Dendritic cell treated with granulocyte-macrophage colony-stimulating factor and Interleukin-4, amounts not matched to agents 40 ng/mL and 50 ng/mL, for 4 days (primary cell): ENCODE measurements at regions not wholly inside any gene's neighbourhood (a gene's known extent, or its start where the extent isn't known, plus 50 kb on each side); places are given as distances from the start of the nearest gene placed in this dataset.

Experiments
- H3K27ac Mint-ChIP-seq: one replicate; pipeline ENCODE4 v1.8.0; 2022; ENCODE audit warnings: mild to moderate bottlenecking, mixed read lengths
- H3K27me3 Mint-ChIP-seq: one replicate; pipeline ENCODE4 v1.8.0; 2022; ENCODE audit warnings: mild to moderate bottlenecking, mixed read lengths
- H3K36me3 Mint-ChIP-seq: one replicate; pipeline ENCODE4 v1.8.0; 2022; ENCODE audit warnings: low read depth, mixed read lengths
- H3K4me1 Mint-ChIP-seq: one replicate; pipeline ENCODE4 v1.8.0; 2022; ENCODE audit warnings: low read depth, mixed read lengths
- H3K4me3 Mint-ChIP-seq: one replicate; pipeline ENCODE4 v1.8.0; 2022; ENCODE audit warnings: mild to moderate bottlenecking, moderate library complexity, mixed read lengths
- H3K9me3 Mint-ChIP-seq: one replicate; pipeline ENCODE4 v1.8.0; 2022; ENCODE audit warnings: mixed read lengths
- intact Hi-C: fragments of 100-400 bp; cut with micrococcal nuclease; formaldehyde crosslinking; loops from one replicate; pipeline ENCODE4 v1.15.0; 2022

DNA sequence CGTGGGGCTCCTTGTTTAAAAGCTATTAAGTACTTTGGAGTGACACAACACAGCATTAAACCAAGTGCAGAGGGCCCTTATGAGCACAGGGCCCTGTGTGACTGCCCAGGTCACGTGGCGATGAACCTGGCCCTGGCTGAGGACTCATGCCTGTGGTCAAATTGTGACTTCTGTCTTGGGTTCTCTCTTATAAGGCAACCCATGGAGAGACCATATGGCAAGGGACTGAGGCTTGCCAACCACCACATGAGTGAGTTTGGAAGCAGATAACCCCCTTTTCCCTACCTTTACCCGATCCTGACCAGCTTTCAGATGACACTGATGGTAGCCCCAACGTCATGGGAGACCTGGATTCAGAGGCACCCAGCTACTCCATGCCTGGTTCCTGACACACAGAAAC lies 140.5 kb downstream of the ZBTB18 start:
- H3K27ac Mint-ChIP-seq = no peak overlapping the region
- peaks cover 18% of the 10 kb centered on the region for H3K9me3 Mint-ChIP-seq
- no peaks in the 10 kb centered on the region for H3K4me1 Mint-ChIP-seq
- intact Hi-C loops = no loop called here
- peaks cover 1% of the 10 kb centered on the region for H3K27me3 Mint-ChIP-seq
- H3K4me3 Mint-ChIP-seq = no peak overlapping the region
- H3K36me3 Mint-ChIP-seq = peaks cover 6% of the 10 kb centered on the region

DNA sequence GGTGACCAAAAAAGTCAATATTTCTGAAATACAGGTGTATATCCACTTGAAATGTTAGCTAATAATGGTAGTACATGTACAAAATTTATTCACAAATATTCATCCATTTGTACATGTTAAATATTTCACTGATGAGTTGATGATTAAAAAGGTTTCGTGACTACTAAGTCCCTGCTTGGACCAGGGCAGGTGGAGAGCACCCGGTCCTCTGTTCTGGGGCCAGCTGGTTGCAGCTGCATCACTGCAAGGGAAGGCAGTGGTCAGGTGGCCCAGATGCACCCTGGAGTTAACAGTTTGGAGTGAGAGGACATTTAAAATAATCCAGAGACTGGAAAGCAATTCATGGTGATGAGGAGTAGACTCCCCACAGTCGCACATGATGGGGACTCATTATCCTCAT lies 141.2 kb downstream of the ZBTB18 start:
- Mint-ChIP-seq H3K9me3 (peaks cover 18% of the 10 kb centered on the region), H3K4me1 (no peaks in the 10 kb centered on the region), H3K4me3 (no peak overlapping the region), H3K27me3 (peaks cover 1% of the 10 kb centered on the region), H3K36me3 (peaks cover 6% of the 10 kb centered on the region), H3K27ac (no peak overlapping the region)
- intact Hi-C loops = no loop called here

DNA sequence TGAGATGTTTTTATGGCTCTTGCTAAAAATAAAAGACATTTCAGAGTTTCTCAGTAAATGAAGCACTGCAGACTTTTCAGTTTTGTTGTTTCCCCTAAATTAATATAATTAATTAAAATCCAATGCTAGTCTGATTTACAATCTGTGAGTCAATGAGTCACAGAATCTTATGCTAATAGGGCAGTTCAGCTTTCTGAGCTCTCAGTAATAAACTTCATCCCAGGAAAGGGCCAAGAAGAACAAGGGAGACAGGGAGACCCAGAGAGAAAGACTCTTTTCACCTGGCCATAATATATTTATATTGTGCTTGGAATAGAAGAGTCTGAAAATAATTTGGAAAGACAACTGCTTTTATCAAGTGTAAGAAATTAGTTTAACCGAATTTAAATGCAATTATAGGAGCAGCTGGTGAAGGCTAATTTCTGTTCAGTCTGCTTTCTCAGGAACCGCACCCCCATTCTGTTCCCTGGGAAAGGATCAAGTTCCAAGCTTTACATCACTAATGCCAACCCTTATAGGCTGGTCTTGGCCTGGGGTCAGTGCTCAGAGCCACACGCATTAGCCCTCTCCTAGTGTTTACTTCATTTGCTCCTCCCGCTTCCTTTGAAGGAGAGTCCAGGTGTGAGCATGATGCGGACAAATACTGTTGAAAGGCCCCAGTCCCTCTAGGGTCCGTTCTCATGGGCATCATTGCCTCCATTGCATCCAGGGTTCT lies 145.6 kb downstream of the ZBTB18 start:
- peaks cover 1% of the 10 kb centered on the region for H3K27me3 Mint-ChIP-seq
- intact Hi-C loops = no loop called here
- no peaks in the 10 kb centered on the region for H3K9me3 Mint-ChIP-seq
- no peak overlapping the region for H3K27ac Mint-ChIP-seq
- H3K4me3 Mint-ChIP-seq = no peak overlapping the region
- H3K36me3 Mint-ChIP-seq = no peaks in the 10 kb centered on the region
- no peaks in the 10 kb centered on the region for H3K4me1 Mint-ChIP-seq

DNA sequence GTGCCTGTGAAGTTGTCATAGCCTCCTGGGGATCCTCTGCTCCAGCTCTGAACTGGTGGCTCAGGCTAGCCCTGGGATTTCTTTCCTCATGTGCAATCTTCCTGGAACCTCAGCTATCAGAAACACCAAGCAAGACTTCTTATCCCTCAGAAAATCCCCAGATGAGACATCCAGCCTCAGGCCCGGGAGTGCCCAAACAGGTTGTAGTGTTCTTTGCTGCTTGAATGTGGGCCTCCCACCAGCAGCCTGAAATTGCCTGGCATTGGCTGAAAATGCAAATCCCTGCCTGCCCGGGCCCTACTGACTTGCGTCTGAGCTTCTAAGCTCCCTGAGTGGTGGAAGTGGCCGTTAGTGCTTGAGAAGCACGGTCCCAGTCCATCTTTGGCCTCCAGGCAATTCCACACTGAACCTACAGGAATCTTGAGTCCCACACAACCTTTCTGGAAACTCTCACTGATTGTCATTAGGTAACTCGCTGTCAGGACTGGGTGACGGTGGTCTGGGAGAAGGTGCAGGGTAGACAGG lies 146.8 kb downstream of the ZBTB18 start:
- no peaks in the 10 kb centered on the region for H3K4me1 Mint-ChIP-seq
- no peak overlapping the region for H3K4me3 Mint-ChIP-seq
- no peaks in the 10 kb centered on the region for H3K36me3 Mint-ChIP-seq
- no peaks in the 10 kb centered on the region for H3K9me3 Mint-ChIP-seq
- peaks cover 1% of the 10 kb centered on the region for H3K27me3 Mint-ChIP-seq
- H3K27ac Mint-ChIP-seq = no peak overlapping the region
- intact Hi-C loops = no loop called here

DNA sequence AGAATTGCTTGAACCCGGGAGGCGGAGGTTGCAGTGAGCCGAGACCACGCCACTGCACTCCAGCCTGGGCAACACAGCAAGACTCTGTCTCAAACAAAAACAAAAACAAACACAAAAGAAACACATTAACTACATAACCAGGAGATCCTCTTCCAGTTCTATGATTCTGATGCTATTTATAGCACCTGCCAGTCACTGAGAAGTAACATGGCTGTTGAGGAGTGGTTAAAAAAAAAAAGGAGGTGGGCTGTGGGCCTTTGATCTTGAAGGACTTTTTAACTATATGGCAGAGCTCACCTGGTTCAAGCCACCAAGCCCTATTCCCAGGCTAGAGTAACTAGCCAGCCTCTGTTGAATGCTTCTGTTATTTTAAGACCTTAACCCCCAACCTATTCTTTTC lies 148.8 kb downstream of the ZBTB18 start:
- intact Hi-C loops = no loop called here
- no peaks in the 10 kb centered on the region for H3K9me3 Mint-ChIP-seq
- no peak overlapping the region for H3K27ac Mint-ChIP-seq
- H3K27me3 Mint-ChIP-seq = peaks cover 1% of the 10 kb centered on the region
- H3K4me1 Mint-ChIP-seq = no peaks in the 10 kb centered on the region
- H3K4me3 Mint-ChIP-seq = no peak overlapping the region
- H3K36me3 Mint-ChIP-seq = no peaks in the 10 kb centered on the region

DNA sequence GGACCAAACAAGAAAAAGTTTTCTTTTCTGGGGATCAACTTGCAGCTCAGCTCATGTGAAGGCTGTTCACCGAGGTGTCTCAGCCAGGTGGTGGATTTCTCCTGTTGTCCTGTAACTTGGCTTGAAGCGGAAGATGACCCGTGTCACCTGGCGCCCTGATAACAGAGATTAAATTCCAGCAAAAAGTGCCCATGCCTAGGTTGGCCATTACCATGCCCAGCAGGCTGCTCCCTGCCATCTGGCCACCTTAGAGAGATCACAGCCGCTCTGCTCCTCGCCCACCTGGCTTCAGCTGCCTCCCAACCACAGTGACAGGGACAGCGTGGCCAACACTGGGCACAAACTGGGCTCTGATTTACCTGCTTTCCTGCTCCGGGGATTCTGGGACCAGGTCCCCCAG lies 149.5 kb downstream of the ZBTB18 start:
- Mint-ChIP-seq H3K27ac (no peak overlapping the region), H3K36me3 (no peaks in the 10 kb centered on the region), H3K4me1 (no peaks in the 10 kb centered on the region), H3K4me3 (no peak overlapping the region), H3K9me3 (no peaks in the 10 kb centered on the region), H3K27me3 (no peaks in the 10 kb centered on the region)
- intact Hi-C loops = no loop called here

DNA sequence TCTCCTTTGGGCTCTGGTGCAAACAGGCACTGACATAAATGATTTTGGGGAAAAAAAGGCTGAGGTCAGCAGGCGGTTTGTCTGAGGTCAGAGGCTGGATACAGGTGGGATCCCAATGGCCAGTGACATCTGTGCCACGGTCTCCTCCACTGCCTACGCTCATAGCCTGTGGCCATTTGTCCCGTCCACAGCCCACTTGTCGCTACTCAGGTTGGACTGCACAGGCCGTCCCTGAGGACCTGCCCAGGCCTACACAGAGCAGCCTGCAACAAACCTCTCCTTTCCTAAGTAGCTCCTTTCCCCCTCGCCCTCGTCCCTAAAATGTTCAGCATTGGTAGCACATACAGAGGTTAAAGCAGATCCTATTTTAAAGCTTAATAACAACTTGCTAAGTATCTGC lies 150.7 kb downstream of the ZBTB18 start:
- Mint-ChIP-seq H3K27me3 (no peaks in the 10 kb centered on the region), H3K4me3 (no peak overlapping the region), H3K9me3 (no peaks in the 10 kb centered on the region), H3K36me3 (no peaks in the 10 kb centered on the region), H3K4me1 (no peaks in the 10 kb centered on the region), H3K27ac (no peak overlapping the region)
- intact Hi-C loops = no loop called here

DNA sequence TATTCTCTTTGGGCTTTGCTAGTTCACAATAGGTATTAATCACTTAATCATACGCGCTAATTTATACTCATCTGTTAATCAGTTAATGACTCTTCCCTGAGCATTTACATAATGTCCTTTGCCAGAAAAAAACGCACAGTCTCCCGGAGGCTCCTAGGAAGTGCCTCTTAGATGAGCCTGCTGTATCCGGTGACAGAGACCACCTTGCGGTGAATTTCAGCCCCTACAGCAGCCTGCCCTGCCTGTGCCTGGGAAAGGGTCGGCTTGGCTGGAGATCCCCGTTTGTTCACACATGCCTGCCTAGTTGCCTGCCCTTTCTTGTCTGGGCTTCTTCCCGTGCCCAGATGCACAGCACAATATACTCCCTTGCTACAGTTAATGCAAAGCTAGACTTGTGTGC lies 152.9 kb downstream of the ZBTB18 start:
- no peak overlapping the region for H3K4me3 Mint-ChIP-seq
- intact Hi-C loops = no loop called here
- no peak overlapping the region for H3K27ac Mint-ChIP-seq
- H3K9me3 Mint-ChIP-seq = no peaks in the 10 kb centered on the region
- no peaks in the 10 kb centered on the region for H3K4me1 Mint-ChIP-seq
- H3K36me3 Mint-ChIP-seq = no peaks in the 10 kb centered on the region
- no peaks in the 10 kb centered on the region for H3K27me3 Mint-ChIP-seq

DNA sequence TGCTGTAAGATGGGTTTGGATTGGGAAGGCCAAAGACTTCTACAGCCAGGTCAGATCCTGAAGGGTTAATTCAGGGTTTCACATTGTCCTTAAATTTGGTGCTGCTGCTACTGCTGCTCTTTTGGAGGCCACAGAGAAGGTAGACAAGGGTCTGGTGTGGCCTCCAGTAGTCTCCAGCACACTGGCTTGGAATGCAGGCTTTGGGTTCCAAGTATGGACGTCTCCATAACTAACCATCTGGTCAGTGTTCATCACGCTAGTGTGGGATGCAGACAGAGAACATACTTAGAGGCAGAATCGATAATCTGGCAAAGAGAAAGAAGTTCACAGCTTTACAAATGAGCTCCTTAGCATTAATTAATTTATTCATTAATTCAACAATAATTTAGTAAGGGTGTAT lies 154.1 kb downstream of the ZBTB18 start:
- no peaks in the 10 kb centered on the region for H3K4me1 Mint-ChIP-seq
- no peaks in the 10 kb centered on the region for H3K36me3 Mint-ChIP-seq
- intact Hi-C loops = no loop called here
- no peak overlapping the region for H3K27ac Mint-ChIP-seq
- H3K27me3 Mint-ChIP-seq = no peaks in the 10 kb centered on the region
- H3K4me3 Mint-ChIP-seq = no peak overlapping the region
- no peaks in the 10 kb centered on the region for H3K9me3 Mint-ChIP-seq

DNA sequence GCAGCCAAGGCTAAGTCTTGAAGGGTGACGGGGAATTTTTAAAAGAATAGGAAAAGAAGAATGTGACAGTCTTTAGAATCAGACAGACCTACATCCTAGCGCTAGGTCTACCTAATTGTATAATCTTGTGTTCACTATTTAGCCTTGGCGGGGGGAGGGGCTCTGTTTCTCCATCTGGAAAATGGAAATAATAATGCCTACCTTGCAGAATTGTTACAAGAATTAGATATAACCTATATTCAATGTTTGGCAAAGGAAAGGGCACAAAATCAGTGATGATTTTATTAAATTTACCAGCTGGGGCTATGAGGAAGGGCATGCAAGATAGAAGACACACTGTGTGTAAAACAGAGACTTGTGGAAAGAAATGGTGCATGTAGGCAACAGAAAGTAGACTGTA lies 154.8 kb downstream of the ZBTB18 start:
- H3K36me3 Mint-ChIP-seq = no peaks in the 10 kb centered on the region
- no peak overlapping the region for H3K27ac Mint-ChIP-seq
- no peaks in the 10 kb centered on the region for H3K27me3 Mint-ChIP-seq
- H3K9me3 Mint-ChIP-seq = no peaks in the 10 kb centered on the region
- H3K4me3 Mint-ChIP-seq = no peak overlapping the region
- intact Hi-C loops = no loop called here
- no peaks in the 10 kb centered on the region for H3K4me1 Mint-ChIP-seq

DNA sequence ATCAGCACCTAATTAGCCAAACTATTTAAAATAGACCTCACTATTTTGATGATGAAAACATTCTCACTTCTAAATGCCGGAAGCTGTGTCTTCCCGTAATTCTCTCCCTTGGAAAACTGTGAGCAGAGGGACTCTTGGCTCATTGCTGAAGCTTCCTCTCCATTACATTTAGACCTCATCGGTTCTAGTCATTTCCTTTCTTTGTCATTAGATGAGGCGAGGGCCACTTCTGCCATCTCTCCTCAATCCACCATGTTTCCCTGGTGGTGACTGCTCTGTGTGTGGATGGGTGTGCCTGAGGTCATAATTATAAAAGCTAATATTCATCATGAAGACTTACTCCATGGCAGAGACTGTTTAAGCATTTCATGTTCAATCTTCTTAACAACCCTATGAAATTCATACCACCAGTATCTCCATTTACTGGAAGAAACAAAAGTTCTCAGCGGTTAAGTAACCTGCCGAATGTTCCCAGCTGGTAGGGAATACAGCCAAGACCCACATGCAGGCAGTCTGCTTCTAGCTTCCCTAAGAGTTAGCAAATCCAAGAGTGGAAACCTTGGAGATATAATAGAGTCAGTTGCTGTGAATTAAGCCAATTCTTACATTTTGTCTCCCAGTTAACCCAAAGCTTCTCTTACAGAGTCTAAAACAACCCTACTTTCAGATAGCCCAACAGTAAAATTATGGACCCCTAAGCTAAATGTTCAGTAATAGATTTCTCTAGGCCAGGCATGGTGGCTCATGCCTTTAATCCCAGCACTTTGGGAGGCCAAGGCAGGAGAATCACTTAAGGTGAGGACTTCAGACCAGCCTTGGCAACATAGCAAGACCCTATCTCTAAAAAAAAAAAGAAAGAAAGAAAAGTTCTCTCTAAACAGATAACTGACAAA lies 156.2 kb downstream of the ZBTB18 start:
- no peaks in the 10 kb centered on the region for H3K27me3 Mint-ChIP-seq
- no peaks in the 10 kb centered on the region for H3K4me1 Mint-ChIP-seq
- H3K4me3 Mint-ChIP-seq = no peak overlapping the region
- no peaks in the 10 kb centered on the region for H3K9me3 Mint-ChIP-seq
- H3K36me3 Mint-ChIP-seq = no peaks in the 10 kb centered on the region
- intact Hi-C loops = no loop called here
- H3K27ac Mint-ChIP-seq = no peak overlapping the region

DNA sequence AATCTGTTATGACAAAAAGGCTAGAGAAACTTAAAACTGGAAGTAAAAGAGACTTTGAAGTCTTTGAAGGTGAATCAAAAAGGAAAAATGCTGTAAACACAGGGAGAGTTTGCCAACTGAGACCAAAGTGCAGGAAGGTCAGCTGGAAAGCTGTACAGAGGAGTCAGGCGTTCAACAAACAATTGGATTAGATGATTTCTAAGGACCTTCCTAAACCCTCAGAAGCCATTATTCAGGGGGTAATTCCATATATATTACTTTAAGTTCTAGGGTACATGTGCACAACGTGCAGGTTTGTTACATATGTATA lies 156.8 kb downstream of the ZBTB18 start:
- no peaks in the 10 kb centered on the region for H3K27me3 Mint-ChIP-seq
- no peaks in the 10 kb centered on the region for H3K9me3 Mint-ChIP-seq

DNA sequence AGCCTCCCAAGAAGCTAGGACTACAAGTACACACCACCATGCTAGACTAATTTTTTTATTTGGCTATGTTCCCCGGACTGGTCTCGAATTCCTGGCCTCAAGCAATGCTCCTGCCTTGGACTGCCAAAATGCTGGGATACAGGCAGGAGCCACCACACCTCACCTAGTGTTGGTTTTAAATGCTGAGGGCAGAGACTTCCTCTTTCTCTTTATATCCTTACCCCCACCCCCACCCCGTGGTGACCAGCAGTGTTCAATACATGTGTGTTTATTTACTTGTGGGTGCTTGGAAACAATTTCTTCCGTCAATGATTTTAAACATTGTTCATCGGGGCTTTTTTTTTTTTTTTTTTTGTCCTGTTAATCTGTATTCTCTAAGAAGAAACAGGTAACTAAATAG lies 158.9 kb downstream of the ZBTB18 start:
- peaks cover under 1% of the 10 kb centered on the region for H3K9me3 Mint-ChIP-seq
- no peak overlapping the region for H3K4me3 Mint-ChIP-seq
- H3K4me1 Mint-ChIP-seq = peaks cover 11% of the 10 kb centered on the region
- no peaks in the 10 kb centered on the region for H3K36me3 Mint-ChIP-seq
- H3K27me3 Mint-ChIP-seq = no peaks in the 10 kb centered on the region
- no peak overlapping the region for H3K27ac Mint-ChIP-seq
- intact Hi-C loops = no loop called here

More for the DNA sequence above, 156.8 kb downstream of the ZBTB18 start:
- Mint-ChIP-seq H3K4me3 (no peak overlapping the region), H3K4me1 (no peaks in the 10 kb centered on the region), H3K36me3 (no peaks in the 10 kb centered on the region), H3K27ac (no peak overlapping the region)
- intact Hi-C loops = no loop called here

DNA sequence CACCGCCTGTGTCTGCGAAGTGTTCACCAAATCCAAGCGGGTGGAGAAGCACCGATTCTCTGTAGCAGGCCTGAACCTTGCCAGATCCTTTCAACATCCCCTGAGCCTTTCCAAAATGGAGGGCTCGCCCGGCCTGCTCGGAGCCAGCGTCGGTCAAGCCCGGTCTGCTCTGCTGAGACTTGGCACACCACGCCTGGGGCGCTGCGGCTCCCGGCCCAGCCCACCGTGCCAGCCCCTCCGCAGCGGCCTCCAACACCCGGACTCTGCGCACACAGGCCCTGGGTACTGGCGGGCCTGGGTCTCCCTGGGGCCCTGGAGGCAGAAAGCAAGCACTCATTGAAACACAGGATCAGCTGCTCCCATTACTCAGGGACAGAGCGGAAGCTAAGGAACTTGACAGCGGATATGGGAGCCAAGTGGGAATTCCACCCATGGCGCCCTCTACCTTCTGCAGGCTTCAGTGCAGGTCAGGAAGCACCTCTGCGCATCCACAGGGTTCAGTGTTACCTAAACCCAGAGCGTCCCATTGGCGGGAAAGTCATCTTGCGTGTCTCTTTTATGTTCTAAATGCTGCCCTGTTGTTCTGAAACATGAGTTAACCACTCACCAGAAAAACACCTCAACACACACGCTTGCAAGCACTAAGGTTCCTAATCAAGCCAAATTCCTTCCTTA lies 159.9 kb downstream of the ZBTB18 start:
- Mint-ChIP-seq H3K4me3 (no peak overlapping the region), H3K4me1 (peaks cover 11% of the 10 kb centered on the region), H3K27ac (no peak overlapping the region), H3K36me3 (no peaks in the 10 kb centered on the region), H3K9me3 (peaks cover 7% of the 10 kb centered on the region), H3K27me3 (no peaks in the 10 kb centered on the region)
- intact Hi-C loops = no loop called here
